ENCODE measurements at regions not wholly inside any gene's neighbourhood (a gene's known extent, or its start where the extent isn't known, plus 50 kb on each side); places are given as distances from the start of the nearest gene placed in this dataset.

DNA sequence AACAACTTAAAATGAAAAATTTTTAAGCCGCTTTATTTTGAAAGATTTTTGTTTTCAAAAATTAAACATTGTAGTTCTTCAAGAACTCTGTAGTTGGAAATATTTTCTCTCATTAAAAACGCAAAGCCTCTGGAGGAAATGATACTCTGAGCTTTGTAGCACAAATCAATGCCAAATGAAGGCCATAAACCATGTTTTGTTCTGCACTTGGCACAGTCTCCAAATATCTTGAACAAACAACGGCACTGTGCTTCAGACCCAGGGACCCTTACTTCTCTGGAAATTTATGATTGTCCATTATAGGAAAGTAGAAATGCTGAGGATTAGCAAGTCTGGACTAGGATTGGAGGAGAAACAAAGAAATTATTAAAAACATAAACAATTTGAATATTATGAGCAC, 160.8 kb upstream of the BMP4 start:
- H3K4me1 ChIP-seq (ENCODE audit: control insufficient read depth, low read length) = no peaks in the 10 kb centered on the region
- no peaks in the 10 kb centered on the region for H4K20me1 ChIP-seq (ENCODE audit: control insufficient read depth, insufficient read depth, low read depth, low read length)
- no peak overlapping the region for H3K4me2 ChIP-seq (ENCODE audit: low read length)
- TF ChIP-seq CTCF (IDR thresholded peaks at IDR 0.05; ENCODE audit: low read depth, low read length, poor library complexity, severe bottlenecking) (no peak), EZH2phosphoT487 (IDR thresholded peaks at IDR 0.05; ENCODE audit: borderline replicate concordance, low read length) (no peak)
- H3K9me2 ChIP-seq (replicated peaks; ENCODE audit: control insufficient read depth, low read length) = no peaks in the 10 kb centered on the region
- H3F3A ChIP-seq (ENCODE audit: control insufficient read depth, insufficient read depth) = no peaks in the 10 kb centered on the region
- H3K79me2 ChIP-seq (ENCODE audit: control insufficient read depth, low read length) = no peaks in the 10 kb centered on the region
- no peaks in the 10 kb centered on the region for H3K36me3 ChIP-seq (ENCODE audit: control insufficient read depth, low read length)
- H3K27ac ChIP-seq (ENCODE audit: low read depth, low read length) = no peak overlapping the region
- H3K27me3 ChIP-seq (ENCODE audit: control insufficient read depth, low read length) = no peaks in the 10 kb centered on the region
- no peak overlapping the region for H3K4me3 ChIP-seq (ENCODE audit: low read length)
- no peaks in the 10 kb centered on the region for H3K9me3 ChIP-seq (ENCODE audit: control insufficient read depth, insufficient read depth, low read length)

DNA sequence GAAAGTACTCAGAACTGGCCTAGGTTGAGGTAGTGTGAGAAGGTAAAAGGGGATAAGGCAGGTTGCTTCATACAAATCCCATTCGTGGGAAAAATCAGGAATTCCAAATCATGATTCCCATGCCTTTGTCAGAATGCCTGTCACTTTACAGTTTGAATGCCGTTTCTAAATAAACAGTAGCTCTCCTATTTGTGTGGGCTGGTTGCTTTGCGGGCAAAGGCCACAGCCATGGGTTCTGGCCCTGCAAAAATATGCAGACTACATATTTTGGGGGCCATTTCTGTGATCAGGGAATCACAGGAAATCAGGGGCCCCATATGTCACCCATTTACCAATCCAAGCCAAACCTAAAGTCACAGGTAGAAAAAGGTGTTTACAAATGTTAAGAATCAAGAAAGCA, 161.3 kb upstream of the BMP4 start:
- TF ChIP-seq EZH2phosphoT487 (IDR thresholded peaks at IDR 0.05; ENCODE audit: borderline replicate concordance, low read length) = no peak
- TF ChIP-seq CTCF (IDR thresholded peaks at IDR 0.05; ENCODE audit: low read depth, low read length, poor library complexity, severe bottlenecking) = no peak
- no peaks in the 10 kb centered on the region for H3K4me1 ChIP-seq (ENCODE audit: control insufficient read depth, low read length)
- no peaks in the 10 kb centered on the region for H3K27me3 ChIP-seq (ENCODE audit: control insufficient read depth, low read length)
- no peaks in the 10 kb centered on the region for H3K79me2 ChIP-seq (ENCODE audit: control insufficient read depth, low read length)
- H3K36me3 ChIP-seq (ENCODE audit: control insufficient read depth, low read length) = no peaks in the 10 kb centered on the region
- H4K20me1 ChIP-seq (ENCODE audit: control insufficient read depth, insufficient read depth, low read depth, low read length) = no peaks in the 10 kb centered on the region
- no peaks in the 10 kb centered on the region for H3F3A ChIP-seq (ENCODE audit: control insufficient read depth, insufficient read depth)
- no peak overlapping the region for H3K4me2 ChIP-seq (ENCODE audit: low read length)
- no peak overlapping the region for H3K27ac ChIP-seq (ENCODE audit: low read depth, low read length)
- H3K9me3 ChIP-seq (ENCODE audit: control insufficient read depth, insufficient read depth, low read length) = no peaks in the 10 kb centered on the region
- no peaks in the 10 kb centered on the region for H3K9me2 ChIP-seq (replicated peaks; ENCODE audit: control insufficient read depth, low read length)
- no peak overlapping the region for H3K4me3 ChIP-seq (ENCODE audit: low read length)

DNA sequence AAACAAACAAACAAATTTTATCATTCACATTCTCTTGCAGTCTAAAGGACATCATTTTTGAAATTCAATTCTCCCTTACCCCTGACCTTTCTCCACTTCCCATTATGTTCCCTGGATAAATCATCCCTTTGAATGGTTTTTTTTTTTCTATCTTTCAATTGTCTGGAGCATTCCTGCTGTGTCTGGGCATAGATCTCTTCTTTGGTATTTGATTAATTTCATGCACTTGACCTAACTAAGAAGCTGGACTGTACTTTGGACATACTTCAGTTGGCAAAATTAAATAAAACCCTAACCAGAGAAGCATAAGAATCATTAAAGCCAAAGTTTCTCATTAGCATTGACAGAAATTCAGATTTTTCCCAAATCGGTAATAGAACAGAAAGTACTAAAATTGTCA, 163.6 kb upstream of the BMP4 start:
- no peaks in the 10 kb centered on the region for H4K20me1 ChIP-seq (ENCODE audit: control insufficient read depth, insufficient read depth, low read depth, low read length)
- no peaks in the 10 kb centered on the region for H3K9me2 ChIP-seq (replicated peaks; ENCODE audit: control insufficient read depth, low read length)
- no peak overlapping the region for H3K4me2 ChIP-seq (ENCODE audit: low read length)
- TF ChIP-seq CTCF (IDR thresholded peaks at IDR 0.05; ENCODE audit: low read depth, low read length, poor library complexity, severe bottlenecking) (no peak), EZH2phosphoT487 (IDR thresholded peaks at IDR 0.05; ENCODE audit: borderline replicate concordance, low read length) (no peak)
- no peak overlapping the region for H3K27ac ChIP-seq (ENCODE audit: low read depth, low read length)
- H3F3A ChIP-seq (ENCODE audit: control insufficient read depth, insufficient read depth) = no peaks in the 10 kb centered on the region
- no peaks in the 10 kb centered on the region for H3K9me3 ChIP-seq (ENCODE audit: control insufficient read depth, insufficient read depth, low read length)
- H3K4me1 ChIP-seq (ENCODE audit: control insufficient read depth, low read length) = no peaks in the 10 kb centered on the region
- no peak overlapping the region for H3K4me3 ChIP-seq (ENCODE audit: low read length)
- H3K36me3 ChIP-seq (ENCODE audit: control insufficient read depth, low read length) = no peaks in the 10 kb centered on the region
- no peaks in the 10 kb centered on the region for H3K79me2 ChIP-seq (ENCODE audit: control insufficient read depth, low read length)
- no peaks in the 10 kb centered on the region for H3K27me3 ChIP-seq (ENCODE audit: control insufficient read depth, low read length)
